Stimulated activated CD4-positive, alpha-beta T cell treated with anti-CD3 and anti-CD28 coated beads, Interleukin-15, amount 100 ng/mL, for 24 hours (primary cell): ENCODE measurements at regions not wholly inside any gene's neighbourhood (a gene's known extent, or its start where the extent isn't known, plus 50 kb on each side); places are given as distances from the start of the nearest gene placed in this dataset.
"Not testable (repeated sequence)": the region's sequence is repeated elsewhere in the genome, so short reads cannot be mapped to it uniquely, and the experiment has no call there.

Source experiments
- DNase-seq: peaks from one replicate; pipeline ENCODE4 v3.0.0-alpha.2; 2020

GRCh38 chr4:3365871-3366842 is 73.3 kb downstream of the RGS12 start:
- DNase-seq, result no peak

GRCh38 chr4:3366893-3367775 is 74.3 kb downstream of the RGS12 start:
- DNase-seq, result no peak

- no peak for DNase-seq
Observed at GRCh38 chr4:3367866-3368265, 73.9 kb upstream of the HGFAC start.

- DNase-seq, result no peak
Observed at GRCh38 chr4:3368334-3368733, 73.4 kb upstream of the HGFAC start.

- no peak for DNase-seq
Observed at GRCh38 chr4:3368841-3369760, 72.7 kb upstream of the HGFAC start.

GRCh38 chr4:3369781-3370674 is 71.7 kb upstream of the HGFAC start:
- peak; percentile 66 for DNase-seq

GRCh38 chr4:3371033-3372001 is 70.5 kb upstream of the HGFAC start:
- DNase-seq, result no peak

- no peak for DNase-seq
Observed at GRCh38 chr4:3372264-3372932, 69.4 kb upstream of the HGFAC start.

GRCh38 chr4:3372933-3373465 is 68.8 kb upstream of the HGFAC start:
- no peak for DNase-seq

- DNase-seq, result no peak
Observed at GRCh38 chr4:3373468-3373867, 68.3 kb upstream of the HGFAC start.

GRCh38 chr4:3374011-3374645 is 67.6 kb upstream of the HGFAC start:
- no peak for DNase-seq

- DNase-seq, result no peak
Observed at GRCh38 chr4:3374667-3375066, 67.1 kb upstream of the HGFAC start.

GRCh38 chr4:3375688-3376087 is 66.1 kb upstream of the HGFAC start:
- DNase-seq, result no peak

- no peak for DNase-seq
Observed at GRCh38 chr4:3376266-3376665, 65.5 kb upstream of the HGFAC start.

- no peak for DNase-seq
Observed at GRCh38 chr4:3377557-3377956, 64.2 kb upstream of the HGFAC start.

- not testable (repeated sequence) for DNase-seq
Observed at GRCh38 chr4:3380336-3380735, 61.4 kb upstream of the HGFAC start.

GRCh38 chr4:3381208-3381607 is 60.6 kb upstream of the HGFAC start:
- DNase-seq, result not testable (repeated sequence)

GRCh38 chr4:3382251-3382650 is 59.5 kb upstream of the HGFAC start:
- no peak for DNase-seq

- no peak for DNase-seq
Observed at GRCh38 chr4:3384391-3384770, 57.4 kb upstream of the HGFAC start.
